ENCODE measurements at regions not wholly inside any gene's neighbourhood (a gene's known extent, or its start where the extent isn't known, plus 50 kb on each side); places are given as distances from the start of the nearest gene placed in this dataset.

DNA sequence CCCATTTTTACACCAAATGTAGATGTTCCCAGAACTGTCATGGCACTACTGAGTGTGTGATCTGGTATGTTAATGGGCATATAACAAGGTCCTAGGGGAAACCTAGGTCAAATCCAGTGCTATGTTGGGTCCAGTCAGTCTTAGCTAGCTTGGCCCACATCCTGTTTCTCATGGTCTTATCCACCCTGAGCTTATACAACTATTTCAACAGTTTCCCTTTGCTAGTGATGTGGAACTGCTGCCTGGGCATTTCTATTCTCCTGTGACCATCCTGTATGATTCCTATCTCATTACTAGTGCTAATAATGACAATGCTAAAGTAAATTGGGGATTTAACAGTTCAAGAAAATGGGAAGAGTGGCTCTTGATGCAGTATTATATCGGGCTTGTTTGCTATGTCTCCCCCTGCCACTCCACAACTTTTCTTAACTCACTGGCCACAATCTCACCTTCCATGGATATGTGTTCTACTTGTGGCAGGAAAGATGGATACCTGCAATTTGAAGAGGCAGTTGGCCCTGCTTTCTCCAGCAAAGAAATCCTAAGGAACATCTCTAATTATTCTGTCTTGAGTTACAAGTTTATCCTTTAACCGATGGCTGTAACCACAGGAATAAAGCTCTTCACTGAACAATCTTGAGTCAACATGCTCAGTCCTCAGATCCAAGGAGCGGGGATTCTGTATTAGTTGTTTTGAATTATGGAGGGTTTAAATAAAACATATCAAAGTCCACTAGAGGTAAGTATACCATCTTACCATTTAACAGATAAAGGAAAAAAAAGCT, 707.8 kb downstream of the XPNPEP1 start:
- Histone ChIP-seq H3K27me3 (ENCODE audit: insufficient read depth) (no peaks in the 10 kb centered on the region), H3K4me2 (no peak overlapping the region), H3K79me2 (replicated peaks; ENCODE audit: insufficient read depth) (no peaks in the 10 kb centered on the region), H3K27ac (ENCODE audit: low read depth) (no peak overlapping the region), H3F3A (replicated peaks; ENCODE audit: low read depth) (no peaks in the 10 kb centered on the region), H3K4me1 (ENCODE audit: insufficient read depth) (no peaks in the 10 kb centered on the region), H4K20me1 (replicated peaks; ENCODE audit: insufficient read depth) (no peaks in the 10 kb centered on the region), H2AFZ (no peak overlapping the region), H3K9me2 (ENCODE audit: insufficient read depth) (no peaks in the 10 kb centered on the region; the same call in 1 of the 2 replicates), H3K4me3 (no peak overlapping the region), H3K36me3 (ENCODE audit: insufficient read depth) (no peaks in the 10 kb centered on the region)
- DNase-seq (ENCODE audit: low spot score) (no peak), ATAC-seq (no peak)
- Mint-ChIP-seq H3K4me1 (no peaks in the 10 kb centered on the region), H3K4me3 (no peak overlapping the region), H3K27ac (no peak overlapping the region), H3K27me3 (ENCODE audit: insufficient read depth, low read depth, poor library complexity) (no peaks in the 10 kb centered on the region), H3K36me3 (ENCODE audit: low read depth) (no peaks in the 10 kb centered on the region), H3K9me3 (no peaks in the 10 kb centered on the region)
- TF ChIP-seq STAT1 (IDR thresholded peaks at IDR 0.05; ENCODE audit: unreplicated experiment) (no peak), ZNF331 (CRISPR knock-in tag; IDR thresholded peaks at IDR 0.05; ENCODE audit: low read depth) (no peak), POLR2AphosphoS5 (IDR thresholded peaks at IDR 0.05; ENCODE audit: low read depth) (no peak), NANOG (IDR thresholded peaks at IDR 0.05; ENCODE audit: borderline replicate concordance) (no peak), ZNF114 (CRISPR knock-in tag; IDR thresholded peaks at IDR 0.05) (no peak), CREB1 (CRISPR knock-in tag; IDR thresholded peaks at IDR 0.05; ENCODE audit: low read depth) (no peak), EZH2 (IDR thresholded peaks at IDR 0.05; ENCODE audit: low read depth, unreplicated experiment) (no peak), JUNB (IDR thresholded peaks at IDR 0.05; ENCODE audit: unreplicated experiment) (no peak)
- TF ChIP-seq, protein P1, sequence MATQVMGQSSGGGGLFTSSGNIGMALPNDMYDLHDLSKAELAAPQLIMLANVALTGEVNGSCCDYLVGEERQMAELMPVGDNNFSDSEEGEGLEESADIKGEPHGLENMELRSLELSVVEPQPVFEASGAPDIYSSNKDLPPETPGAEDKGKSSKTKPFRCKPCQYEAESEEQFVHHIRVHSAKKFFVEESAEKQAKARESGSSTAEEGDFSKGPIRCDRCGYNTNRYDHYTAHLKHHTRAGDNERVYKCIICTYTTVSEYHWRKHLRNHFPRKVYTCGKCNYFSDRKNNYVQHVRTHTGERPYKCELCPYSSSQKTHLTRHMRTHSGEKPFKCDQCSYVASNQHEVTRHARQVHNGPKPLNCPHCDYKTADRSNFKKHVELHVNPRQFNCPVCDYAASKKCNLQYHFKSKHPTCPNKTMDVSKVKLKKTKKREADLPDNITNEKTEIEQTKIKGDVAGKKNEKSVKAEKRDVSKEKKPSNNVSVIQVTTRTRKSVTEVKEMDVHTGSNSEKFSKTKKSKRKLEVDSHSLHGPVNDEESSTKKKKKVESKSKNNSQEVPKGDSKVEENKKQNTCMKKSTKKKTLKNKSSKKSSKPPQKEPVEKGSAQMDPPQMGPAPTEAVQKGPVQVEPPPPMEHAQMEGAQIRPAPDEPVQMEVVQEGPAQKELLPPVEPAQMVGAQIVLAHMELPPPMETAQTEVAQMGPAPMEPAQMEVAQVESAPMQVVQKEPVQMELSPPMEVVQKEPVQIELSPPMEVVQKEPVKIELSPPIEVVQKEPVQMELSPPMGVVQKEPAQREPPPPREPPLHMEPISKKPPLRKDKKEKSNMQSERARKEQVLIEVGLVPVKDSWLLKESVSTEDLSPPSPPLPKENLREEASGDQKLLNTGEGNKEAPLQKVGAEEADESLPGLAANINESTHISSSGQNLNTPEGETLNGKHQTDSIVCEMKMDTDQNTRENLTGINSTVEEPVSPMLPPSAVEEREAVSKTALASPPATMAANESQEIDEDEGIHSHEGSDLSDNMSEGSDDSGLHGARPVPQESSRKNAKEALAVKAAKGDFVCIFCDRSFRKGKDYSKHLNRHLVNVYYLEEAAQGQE (IDR thresholded peaks at IDR 0.05; ENCODE audit: unreplicated experiment), result no peak
- TF ChIP-seq, protein P2, sequence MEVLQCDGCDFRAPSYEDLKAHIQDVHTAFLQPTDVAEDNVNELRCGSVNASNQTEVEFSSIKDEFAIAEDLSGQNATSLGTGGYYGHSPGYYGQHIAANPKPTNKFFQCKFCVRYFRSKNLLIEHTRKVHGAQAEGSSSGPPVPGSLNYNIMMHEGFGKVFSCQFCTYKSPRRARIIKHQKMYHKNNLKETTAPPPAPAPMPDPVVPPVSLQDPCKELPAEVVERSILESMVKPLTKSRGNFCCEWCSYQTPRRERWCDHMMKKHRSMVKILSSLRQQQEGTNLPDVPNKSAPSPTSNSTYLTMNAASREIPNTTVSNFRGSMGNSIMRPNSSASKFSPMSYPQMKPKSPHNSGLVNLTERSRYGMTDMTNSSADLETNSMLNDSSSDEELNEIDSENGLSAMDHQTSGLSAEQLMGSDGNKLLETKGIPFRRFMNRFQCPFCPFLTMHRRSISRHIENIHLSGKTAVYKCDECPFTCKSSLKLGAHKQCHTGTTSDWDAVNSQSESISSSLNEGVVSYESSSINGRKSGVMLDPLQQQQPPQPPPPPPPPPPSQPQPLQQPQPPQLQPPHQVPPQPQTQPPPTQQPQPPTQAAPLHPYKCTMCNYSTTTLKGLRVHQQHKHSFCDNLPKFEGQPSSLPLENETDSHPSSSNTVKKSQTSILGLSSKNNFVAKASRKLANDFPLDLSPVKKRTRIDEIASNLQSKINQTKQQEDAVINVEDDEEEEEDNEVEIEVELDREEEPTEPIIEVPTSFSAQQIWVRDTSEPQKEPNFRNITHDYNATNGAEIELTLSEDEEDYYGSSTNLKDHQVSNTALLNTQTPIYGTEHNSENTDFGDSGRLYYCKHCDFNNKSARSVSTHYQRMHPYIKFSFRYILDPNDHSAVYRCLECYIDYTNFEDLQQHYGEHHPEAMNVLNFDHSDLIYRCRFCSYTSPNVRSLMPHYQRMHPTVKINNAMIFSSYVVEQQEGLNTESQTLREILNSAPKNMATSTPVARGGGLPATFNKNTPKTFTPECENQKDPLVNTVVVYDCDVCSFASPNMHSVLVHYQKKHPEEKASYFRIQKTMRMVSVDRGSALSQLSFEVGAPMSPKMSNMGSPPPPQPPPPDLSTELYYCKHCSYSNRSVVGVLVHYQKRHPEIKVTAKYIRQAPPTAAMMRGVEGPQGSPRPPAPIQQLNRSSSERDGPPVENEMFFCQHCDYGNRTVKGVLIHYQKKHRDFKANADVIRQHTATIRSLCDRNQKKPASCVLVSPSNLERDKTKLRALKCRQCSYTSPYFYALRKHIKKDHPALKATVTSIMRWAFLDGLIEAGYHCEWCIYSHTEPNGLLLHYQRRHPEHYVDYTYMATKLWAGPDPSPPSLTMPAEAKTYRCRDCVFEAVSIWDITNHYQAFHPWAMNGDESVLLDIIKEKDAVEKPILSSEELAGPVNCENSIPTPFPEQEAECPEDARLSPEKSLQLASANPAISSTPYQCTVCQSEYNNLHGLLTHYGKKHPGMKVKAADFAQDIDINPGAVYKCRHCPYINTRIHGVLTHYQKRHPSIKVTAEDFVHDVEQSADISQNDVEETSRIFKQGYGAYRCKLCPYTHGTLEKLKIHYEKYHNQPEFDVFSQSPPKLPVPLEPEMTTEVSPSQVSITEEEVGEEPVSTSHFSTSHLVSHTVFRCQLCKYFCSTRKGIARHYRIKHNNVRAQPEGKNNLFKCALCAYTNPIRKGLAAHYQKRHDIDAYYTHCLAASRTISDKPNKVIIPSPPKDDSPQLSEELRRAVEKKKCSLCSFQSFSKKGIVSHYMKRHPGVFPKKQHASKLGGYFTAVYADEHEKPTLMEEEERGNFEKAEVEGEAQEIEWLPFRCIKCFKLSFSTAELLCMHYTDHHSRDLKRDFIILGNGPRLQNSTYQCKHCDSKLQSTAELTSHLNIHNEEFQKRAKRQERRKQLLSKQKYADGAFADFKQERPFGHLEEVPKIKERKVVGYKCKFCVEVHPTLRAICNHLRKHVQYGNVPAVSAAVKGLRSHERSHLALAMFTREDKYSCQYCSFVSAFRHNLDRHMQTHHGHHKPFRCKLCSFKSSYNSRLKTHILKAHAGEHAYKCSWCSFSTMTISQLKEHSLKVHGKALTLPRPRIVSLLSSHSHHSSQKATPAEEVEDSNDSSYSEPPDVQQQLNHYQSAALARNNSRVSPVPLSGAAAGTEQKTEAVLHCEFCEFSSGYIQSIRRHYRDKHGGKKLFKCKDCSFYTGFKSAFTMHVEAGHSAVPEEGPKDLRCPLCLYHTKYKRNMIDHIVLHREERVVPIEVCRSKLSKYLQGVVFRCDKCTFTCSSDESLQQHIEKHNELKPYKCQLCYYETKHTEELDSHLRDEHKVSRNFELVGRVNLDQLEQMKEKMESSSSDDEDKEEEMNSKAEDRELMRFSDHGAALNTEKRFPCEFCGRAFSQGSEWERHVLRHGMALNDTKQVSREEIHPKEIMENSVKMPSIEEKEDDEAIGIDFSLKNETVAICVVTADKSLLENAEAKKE (CRISPR knock-in tag; IDR thresholded peaks at IDR 0.05), result no peak
- TF ChIP-seq, protein P3, sequence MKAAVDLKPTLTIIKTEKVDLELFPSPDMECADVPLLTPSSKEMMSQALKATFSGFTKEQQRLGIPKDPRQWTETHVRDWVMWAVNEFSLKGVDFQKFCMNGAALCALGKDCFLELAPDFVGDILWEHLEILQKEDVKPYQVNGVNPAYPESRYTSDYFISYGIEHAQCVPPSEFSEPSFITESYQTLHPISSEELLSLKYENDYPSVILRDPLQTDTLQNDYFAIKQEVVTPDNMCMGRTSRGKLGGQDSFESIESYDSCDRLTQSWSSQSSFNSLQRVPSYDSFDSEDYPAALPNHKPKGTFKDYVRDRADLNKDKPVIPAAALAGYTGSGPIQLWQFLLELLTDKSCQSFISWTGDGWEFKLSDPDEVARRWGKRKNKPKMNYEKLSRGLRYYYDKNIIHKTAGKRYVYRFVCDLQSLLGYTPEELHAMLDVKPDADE (IDR thresholded peaks at IDR 0.05), result no peak
- TF ChIP-seq, protein P4, sequence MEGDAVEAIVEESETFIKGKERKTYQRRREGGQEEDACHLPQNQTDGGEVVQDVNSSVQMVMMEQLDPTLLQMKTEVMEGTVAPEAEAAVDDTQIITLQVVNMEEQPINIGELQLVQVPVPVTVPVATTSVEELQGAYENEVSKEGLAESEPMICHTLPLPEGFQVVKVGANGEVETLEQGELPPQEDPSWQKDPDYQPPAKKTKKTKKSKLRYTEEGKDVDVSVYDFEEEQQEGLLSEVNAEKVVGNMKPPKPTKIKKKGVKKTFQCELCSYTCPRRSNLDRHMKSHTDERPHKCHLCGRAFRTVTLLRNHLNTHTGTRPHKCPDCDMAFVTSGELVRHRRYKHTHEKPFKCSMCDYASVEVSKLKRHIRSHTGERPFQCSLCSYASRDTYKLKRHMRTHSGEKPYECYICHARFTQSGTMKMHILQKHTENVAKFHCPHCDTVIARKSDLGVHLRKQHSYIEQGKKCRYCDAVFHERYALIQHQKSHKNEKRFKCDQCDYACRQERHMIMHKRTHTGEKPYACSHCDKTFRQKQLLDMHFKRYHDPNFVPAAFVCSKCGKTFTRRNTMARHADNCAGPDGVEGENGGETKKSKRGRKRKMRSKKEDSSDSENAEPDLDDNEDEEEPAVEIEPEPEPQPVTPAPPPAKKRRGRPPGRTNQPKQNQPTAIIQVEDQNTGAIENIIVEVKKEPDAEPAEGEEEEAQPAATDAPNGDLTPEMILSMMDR (conservative IDR thresholded peaks at IDR 0.05; ENCODE audit: low read depth in 2 of 2), result no peak

All from GM23338 (cell line).